Activated CD8-positive, alpha-beta T cell treated with anti-CD3 and anti-CD28 coated beads for 36 hours (primary cell): ENCODE measurements at regions not wholly inside any gene's neighbourhood (a gene's known extent, or its start where the extent isn't known, plus 50 kb on each side); places are given as distances from the start of the nearest gene placed in this dataset.

Experiments used
- ATAC-seq: fragments of 200-7000 bp; cut with Tn5 transposase; one replicate; pipeline ENCODE4 v1.10.0; 2021; ENCODE audit warnings: mild to moderate bottlenecking, moderate library complexity
- CTCF ChIA-PET: fragments of 350-600 bp; sonication (Branson Sonifier 250); formaldehyde crosslinking; loops from one replicate; lab custom pipeline; 2021; ENCODE audit warnings: antibody characterized with exemption; lab: Charles Lee
- POLR2A ChIA-PET: fragments of 350-600 bp; sonication (Branson Sonifier 250); formaldehyde crosslinking; loops from one replicate; lab custom pipeline; 2021; ENCODE audit warnings: antibody characterized with exemption; lab: Charles Lee
- DNase-seq: peaks from one replicate; pipeline ENCODE4 v3.0.0-alpha.2; 2020
- H3K27ac Mint-ChIP-seq: one replicate; pipeline ENCODE4 v1.8.0; 2021; ENCODE audit warnings: mild to moderate bottlenecking, mixed read lengths
- H3K27me3 Mint-ChIP-seq: one replicate; pipeline ENCODE4 v1.8.0; 2021; ENCODE audit warnings: mixed read lengths
- H3K36me3 Mint-ChIP-seq: one replicate; pipeline ENCODE4 v1.8.0; 2021; ENCODE audit warnings: low read depth, mixed read lengths
- H3K4me1 Mint-ChIP-seq: one replicate; pipeline ENCODE4 v1.8.0; 2021; ENCODE audit warnings: low read depth, mixed read lengths
- H3K4me3 Mint-ChIP-seq: one replicate; pipeline ENCODE4 v1.8.0; 2021; ENCODE audit warnings: mild to moderate bottlenecking, moderate library complexity, mixed read lengths
- H3K9me3 Mint-ChIP-seq: one replicate; pipeline ENCODE4 v1.8.0; 2021; ENCODE audit warnings: mixed read lengths
- intact Hi-C: fragments of 100-400 bp; cut with micrococcal nuclease; formaldehyde crosslinking; loops from one replicate; pipeline ENCODE4 v1.10.0; 2022
- TF ChIP-seq, protein P1 (sequence below): fragments of 200-600 bp; IDR thresholded peaks from one replicate; pipeline ENCODE4 v1.8.0; 2022; ENCODE audit warnings: antibody characterized with exemption, mild to moderate bottlenecking

DNA sequence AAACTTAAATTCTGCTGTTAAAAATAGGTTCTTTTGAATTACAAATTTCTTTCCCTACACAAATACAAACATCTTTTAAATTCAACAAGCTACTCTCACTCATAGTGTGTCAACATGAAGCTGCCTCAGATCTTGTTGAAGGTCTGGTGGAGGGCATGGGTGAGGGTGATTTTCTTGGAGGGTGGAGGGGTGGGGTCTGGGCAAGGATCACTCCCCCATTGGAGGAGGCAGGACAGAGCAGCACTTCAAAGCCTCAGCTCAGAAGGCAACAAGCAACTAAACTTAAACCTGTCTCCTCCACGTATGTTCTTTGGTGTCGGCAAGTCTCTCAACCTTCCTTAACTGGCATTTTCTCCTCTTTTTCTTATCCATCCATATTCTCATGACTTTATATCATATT, 730.9 kb downstream of the NR2F2 start:
- CTCF ChIA-PET: no interaction called here
- no peak for DNase-seq
- POLR2A ChIA-PET: no interaction called here
- TF ChIP-seq, protein P1, sequence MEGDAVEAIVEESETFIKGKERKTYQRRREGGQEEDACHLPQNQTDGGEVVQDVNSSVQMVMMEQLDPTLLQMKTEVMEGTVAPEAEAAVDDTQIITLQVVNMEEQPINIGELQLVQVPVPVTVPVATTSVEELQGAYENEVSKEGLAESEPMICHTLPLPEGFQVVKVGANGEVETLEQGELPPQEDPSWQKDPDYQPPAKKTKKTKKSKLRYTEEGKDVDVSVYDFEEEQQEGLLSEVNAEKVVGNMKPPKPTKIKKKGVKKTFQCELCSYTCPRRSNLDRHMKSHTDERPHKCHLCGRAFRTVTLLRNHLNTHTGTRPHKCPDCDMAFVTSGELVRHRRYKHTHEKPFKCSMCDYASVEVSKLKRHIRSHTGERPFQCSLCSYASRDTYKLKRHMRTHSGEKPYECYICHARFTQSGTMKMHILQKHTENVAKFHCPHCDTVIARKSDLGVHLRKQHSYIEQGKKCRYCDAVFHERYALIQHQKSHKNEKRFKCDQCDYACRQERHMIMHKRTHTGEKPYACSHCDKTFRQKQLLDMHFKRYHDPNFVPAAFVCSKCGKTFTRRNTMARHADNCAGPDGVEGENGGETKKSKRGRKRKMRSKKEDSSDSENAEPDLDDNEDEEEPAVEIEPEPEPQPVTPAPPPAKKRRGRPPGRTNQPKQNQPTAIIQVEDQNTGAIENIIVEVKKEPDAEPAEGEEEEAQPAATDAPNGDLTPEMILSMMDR: no peak
- no peak for ATAC-seq
- Mint-ChIP-seq H3K4me3 (no peak overlapping the region), H3K36me3 (no peaks in the 10 kb centered on the region), H3K4me1 (no peaks in the 10 kb centered on the region), H3K27me3 (no peaks in the 10 kb centered on the region), H3K27ac (no peak overlapping the region), H3K9me3 (peaks cover 4% of the 10 kb centered on the region)
- intact Hi-C loops: no loop called here

DNA sequence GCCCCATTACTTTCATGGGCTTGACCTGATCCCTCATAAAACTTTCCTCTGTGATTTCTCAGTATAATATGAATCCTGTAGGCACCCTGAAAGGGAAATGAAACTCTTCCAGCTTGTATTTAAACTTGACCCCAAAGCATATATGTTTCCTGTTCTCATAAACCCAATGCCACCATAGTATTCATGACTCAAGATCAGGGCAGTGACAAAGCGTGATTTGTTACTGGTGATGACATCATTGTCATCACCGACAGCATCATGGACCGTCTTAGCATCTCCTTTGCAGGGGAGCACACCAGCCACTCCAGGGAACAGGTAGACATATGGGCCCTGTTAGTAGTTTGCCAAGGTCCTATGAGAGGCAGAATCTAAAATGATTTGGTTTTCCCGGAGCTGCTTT, 741.2 kb downstream of the NR2F2 start:
- no peaks in the 10 kb centered on the region for H3K27me3 Mint-ChIP-seq
- CTCF ChIA-PET: no interaction called here
- intact Hi-C loops: no loop called here
- no peak overlapping the region for H3K27ac Mint-ChIP-seq
- H3K4me3 Mint-ChIP-seq: no peak overlapping the region
- no peak for DNase-seq
- no peaks in the 10 kb centered on the region for H3K4me1 Mint-ChIP-seq
- POLR2A ChIA-PET: no interaction called here
- peaks cover 4% of the 10 kb centered on the region for H3K9me3 Mint-ChIP-seq
- H3K36me3 Mint-ChIP-seq: no peaks in the 10 kb centered on the region
- no peak for ATAC-seq
- TF ChIP-seq, protein P1: no peak

DNA sequence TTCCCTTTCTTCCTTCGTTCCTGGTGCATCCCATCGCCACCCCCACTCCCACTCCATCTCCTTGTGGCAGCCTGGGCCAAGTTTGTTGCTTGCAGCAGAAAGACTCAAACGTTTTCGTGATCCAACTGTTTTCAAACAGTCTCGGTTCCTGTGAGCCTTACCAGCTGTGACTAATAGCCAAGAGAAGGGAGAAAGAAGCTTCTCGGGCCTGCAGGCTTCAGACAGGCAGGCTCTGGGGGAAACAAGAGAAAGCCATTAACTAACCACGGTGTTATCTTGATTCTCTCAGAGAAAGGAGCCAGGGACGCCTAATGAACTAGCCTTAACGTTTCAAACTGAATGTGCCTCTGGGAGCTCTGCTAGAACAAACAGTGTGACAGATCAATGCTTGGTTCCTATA, 742.0 kb downstream of the NR2F2 start:
- Mint-ChIP-seq H3K4me3 (no peak overlapping the region), H3K27ac (no peak overlapping the region), H3K4me1 (no peaks in the 10 kb centered on the region), H3K27me3 (no peaks in the 10 kb centered on the region), H3K9me3 (peaks cover 4% of the 10 kb centered on the region), H3K36me3 (no peaks in the 10 kb centered on the region)
- intact Hi-C loops: no loop called here
- ChIA-PET CTCF (no interaction called here), POLR2A (no interaction called here)
- TF ChIP-seq, protein P1: no peak
- DNase-seq (no peak), ATAC-seq (no peak)

DNA sequence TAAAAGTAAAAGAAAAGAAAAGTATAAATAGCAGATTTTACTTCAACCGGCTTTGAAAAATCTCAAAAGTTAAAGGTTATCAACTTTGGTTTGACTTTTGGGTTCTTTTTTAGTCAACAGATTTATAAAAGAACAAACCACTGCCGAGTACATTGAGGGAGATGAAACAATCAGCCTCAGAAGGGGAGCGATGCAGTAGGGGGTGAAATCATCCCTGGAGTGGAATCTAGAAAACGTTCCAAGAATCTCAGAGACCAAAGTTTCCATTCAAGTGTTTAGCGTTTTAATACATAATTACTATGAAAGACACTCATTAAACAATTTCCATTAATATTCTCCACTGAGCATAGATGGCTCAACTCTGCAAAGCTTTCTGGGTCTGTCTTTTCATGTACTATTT, 745.5 kb downstream of the NR2F2 start:
- ATAC-seq (no peak), DNase-seq (no peak)
- peaks cover 3% of the 10 kb centered on the region for H3K9me3 Mint-ChIP-seq
- H3K4me1 Mint-ChIP-seq: no peaks in the 10 kb centered on the region
- ChIA-PET POLR2A (no interaction called here), CTCF (no interaction called here)
- TF ChIP-seq, protein P1: no peak
- intact Hi-C loops: no loop called here
- H3K4me3 Mint-ChIP-seq: no peak overlapping the region
- no peak overlapping the region for H3K27ac Mint-ChIP-seq
- H3K36me3 Mint-ChIP-seq: no peaks in the 10 kb centered on the region
- H3K27me3 Mint-ChIP-seq: no peaks in the 10 kb centered on the region

DNA sequence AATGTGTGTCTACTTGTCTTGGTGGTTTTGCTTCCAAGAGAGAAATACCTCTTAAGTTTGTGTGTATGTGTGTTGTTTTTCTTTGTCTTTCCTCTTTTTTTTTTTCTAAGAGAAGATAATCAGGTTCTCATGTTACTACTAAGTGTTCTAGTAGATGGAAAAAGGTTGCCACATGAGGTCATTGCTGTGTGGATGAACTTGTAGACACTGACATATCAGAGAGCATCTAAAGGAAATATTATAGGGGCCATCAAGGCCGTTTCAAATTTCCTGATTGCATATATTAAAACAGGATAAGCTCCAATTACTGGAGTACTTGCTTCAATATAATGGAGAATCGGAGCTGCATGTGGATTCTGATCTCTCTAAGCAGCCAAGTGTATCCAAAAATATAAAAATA, 747.5 kb downstream of the NR2F2 start:
- Mint-ChIP-seq H3K9me3 (peaks cover 3% of the 10 kb centered on the region), H3K36me3 (no peaks in the 10 kb centered on the region), H3K4me1 (no peaks in the 10 kb centered on the region), H3K4me3 (no peak overlapping the region), H3K27me3 (no peaks in the 10 kb centered on the region), H3K27ac (no peak overlapping the region)
- ATAC-seq: no peak
- POLR2A ChIA-PET: no interaction called here
- TF ChIP-seq, protein P1: no peak
- CTCF ChIA-PET: no interaction called here
- no peak for DNase-seq
- intact Hi-C loops: no loop called here
